ENCODE measurements at regions not wholly inside any gene's neighbourhood (a gene's known extent, or its start where the extent isn't known, plus 50 kb on each side); places are given as distances from the start of the nearest gene placed in this dataset.
"Not testable (repeated sequence)": the region's sequence is repeated elsewhere in the genome, so short reads cannot be mapped to it uniquely, and the experiment has no call there.

- no peak for DNase-seq (ENCODE audit: low read depth)
Observed at GRCh38 chr10:94088926-94089381, 95.2 kb downstream of the PLCE1 start.

GRCh38 chr10:94091649-94092048 lies 97.9 kb downstream of the PLCE1 start:
- no peak for DNase-seq (ENCODE audit: low read depth)

- DNase-seq (ENCODE audit: low read depth) = no peak
Observed at GRCh38 chr10:94092848-94093247, 99.1 kb downstream of the PLCE1 start.

- no peak for DNase-seq (ENCODE audit: low read depth)
Observed at GRCh38 chr10:94093286-94093905, 99.7 kb downstream of the PLCE1 start.

GRCh38 chr10:94094540-94094939 lies 100.8 kb downstream of the PLCE1 start:
- DNase-seq (ENCODE audit: low read depth) = no peak

GRCh38 chr10:94097656-94098055 lies 103.9 kb downstream of the PLCE1 start:
- DNase-seq (ENCODE audit: low read depth) = no peak

- DNase-seq (ENCODE audit: low read depth) = no peak
Observed at GRCh38 chr10:94098896-94099295, 105.2 kb downstream of the PLCE1 start.

- DNase-seq (ENCODE audit: low read depth) = no peak
Observed at GRCh38 chr10:94101894-94102293, 108.2 kb downstream of the PLCE1 start.

- no peak for DNase-seq (ENCODE audit: low read depth)
Observed at GRCh38 chr10:94102436-94102835, 108.7 kb downstream of the PLCE1 start.

- DNase-seq (ENCODE audit: low read depth) = no peak
Observed at GRCh38 chr10:94103192-94103591, 109.5 kb downstream of the PLCE1 start.

- no peak for DNase-seq (ENCODE audit: low read depth)
Observed at GRCh38 chr10:94103801-94104221, 110.1 kb downstream of the PLCE1 start.

GRCh38 chr10:94104316-94105000 lies 110.7 kb downstream of the PLCE1 start:
- no peak for DNase-seq (ENCODE audit: low read depth)

- DNase-seq (ENCODE audit: low read depth) = no peak
Observed at GRCh38 chr10:94105226-94105625, 111.5 kb downstream of the PLCE1 start.

- DNase-seq (ENCODE audit: low read depth) = no peak
Observed at GRCh38 chr10:94107191-94107590, 113.5 kb downstream of the PLCE1 start.

- DNase-seq (ENCODE audit: low read depth) = no peak
Observed at GRCh38 chr10:94108200-94108599, 114.5 kb downstream of the PLCE1 start.

- no peak for DNase-seq (ENCODE audit: low read depth)
Observed at GRCh38 chr10:94111367-94111766, 117.6 kb downstream of the PLCE1 start.

GRCh38 chr10:94112321-94112720 lies 118.6 kb downstream of the PLCE1 start:
- no peak for DNase-seq (ENCODE audit: low read depth)

- DNase-seq (ENCODE audit: low read depth) = no peak
Observed at GRCh38 chr10:94115725-94116124, 122.0 kb downstream of the PLCE1 start.

GRCh38 chr10:94116848-94117247 lies 123.1 kb downstream of the PLCE1 start:
- no peak for DNase-seq (ENCODE audit: low read depth)

GRCh38 chr10:94122211-94122610 lies 128.5 kb downstream of the PLCE1 start:
- no peak for DNase-seq (ENCODE audit: low read depth)

GRCh38 chr10:94123258-94123995 lies 129.7 kb downstream of the PLCE1 start:
- DNase-seq (ENCODE audit: low read depth) = no peak

GRCh38 chr10:94124147-94124546 lies 130.4 kb downstream of the PLCE1 start:
- not testable (repeated sequence) for DNase-seq (ENCODE audit: low read depth)

GRCh38 chr10:94125268-94125667 lies 131.5 kb downstream of the PLCE1 start:
- DNase-seq (ENCODE audit: low read depth) = not testable (repeated sequence)

All from activated T-cell treated with anti-CD3 and anti-CD28 coated beads for 1 hour (primary cell).